ENCODE measurements at regions not wholly inside any gene's neighbourhood (a gene's known extent, or its start where the extent isn't known, plus 50 kb on each side); places are given as distances from the start of the nearest gene placed in this dataset.
"Not testable (repeated sequence)": the region's sequence is repeated elsewhere in the genome, so short reads cannot be mapped to it uniquely, and the experiment has no call there.

DNA sequence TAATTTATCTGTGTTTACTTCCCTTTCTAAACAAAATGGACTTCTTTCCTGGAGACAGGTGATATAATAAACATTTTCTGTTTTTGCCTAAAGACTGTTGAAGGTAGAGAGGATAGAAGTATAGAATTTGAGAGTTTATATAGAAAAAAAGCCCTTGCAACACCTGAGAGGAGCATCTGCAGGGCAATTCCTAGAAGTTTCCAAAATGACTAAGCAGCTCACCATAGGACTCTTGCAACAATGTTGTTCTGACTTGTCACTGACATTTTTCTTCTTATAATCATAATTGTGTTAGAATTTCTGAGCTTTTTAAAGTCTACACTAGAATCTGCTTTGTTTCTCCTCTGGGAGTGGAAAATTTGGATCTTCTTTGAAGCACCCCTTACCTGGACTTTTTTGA is 216.8 kb downstream of the TUSC1 start:
- Histone ChIP-seq H3K36me3 (replicated peaks in 1 of 2; ENCODE audit: control insufficient read depth in 1 of 2, insufficient read depth in 2 of 2, low read length in 1 of 2) (no peaks in the 10 kb centered on the region), H4K20me1 (ENCODE audit: insufficient read depth) (no peaks in the 10 kb centered on the region), H3K27me3 (ENCODE audit: insufficient read depth) (no peaks in the 10 kb centered on the region), H3K79me2 (ENCODE audit: insufficient read depth) (no peaks in the 10 kb centered on the region), H3K9ac (no peak overlapping the region), H3F3A (replicated peaks; ENCODE audit: insufficient read depth) (no peaks in the 10 kb centered on the region), H3K4me3 (ENCODE audit: low read depth in 2 of 2, low read length in 1 of 2) (no peak overlapping the region), H3K4me2 (no peak overlapping the region), H2AFZ (ENCODE audit: low read depth) (no peak overlapping the region), H3K27ac (ENCODE audit: low read depth in 2 of 2, low read length in 1 of 2) (no peak overlapping the region), H3K9me2 (no peaks in the 10 kb centered on the region), H3K4me1 (ENCODE audit: control insufficient read depth in 1 of 2, insufficient read depth in 2 of 2, low read depth in 1 of 2, low read length in 1 of 2) (no peaks in the 10 kb centered on the region), H3K9me3 (no peaks in the 10 kb centered on the region)
- ChIA-PET CTCF (interaction anchor here (0.6 kb wide), 1 partner anchor 132 kb away, joined by 3 read pairs; no protein-coding TSS in a partner anchor), POLR2A (no interaction called here)
- TF ChIP-seq FOXM1 (IDR thresholded peaks at IDR 0.05; ENCODE audit: low read depth), result no peak
- TF ChIP-seq, protein P1, sequence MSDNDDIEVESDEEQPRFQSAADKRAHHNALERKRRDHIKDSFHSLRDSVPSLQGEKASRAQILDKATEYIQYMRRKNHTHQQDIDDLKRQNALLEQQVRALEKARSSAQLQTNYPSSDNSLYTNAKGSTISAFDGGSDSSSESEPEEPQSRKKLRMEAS (IDR thresholded peaks at IDR 0.05; ENCODE audit: low read depth), result no peak
- TF ChIP-seq SMC3 (IDR thresholded peaks at IDR 0.05; ENCODE audit: low read depth, low read length), result no peak
- TF ChIP-seq EP300 (IDR thresholded peaks at IDR 0.05; ENCODE audit: borderline replicate concordance in 1 of 2, low read depth in 1 of 2, low read length in 1 of 2), result no peak
- TF ChIP-seq, protein P2, sequence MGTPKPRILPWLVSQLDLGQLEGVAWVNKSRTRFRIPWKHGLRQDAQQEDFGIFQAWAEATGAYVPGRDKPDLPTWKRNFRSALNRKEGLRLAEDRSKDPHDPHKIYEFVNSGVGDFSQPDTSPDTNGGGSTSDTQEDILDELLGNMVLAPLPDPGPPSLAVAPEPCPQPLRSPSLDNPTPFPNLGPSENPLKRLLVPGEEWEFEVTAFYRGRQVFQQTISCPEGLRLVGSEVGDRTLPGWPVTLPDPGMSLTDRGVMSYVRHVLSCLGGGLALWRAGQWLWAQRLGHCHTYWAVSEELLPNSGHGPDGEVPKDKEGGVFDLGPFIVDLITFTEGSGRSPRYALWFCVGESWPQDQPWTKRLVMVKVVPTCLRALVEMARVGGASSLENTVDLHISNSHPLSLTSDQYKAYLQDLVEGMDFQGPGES (IDR thresholded peaks at IDR 0.05; ENCODE audit: low read depth, low read length), result no peak
- no peak for TF ChIP-seq GABPA (IDR thresholded peaks at IDR 0.05; ENCODE audit: low read depth)
- TF ChIP-seq TCF12 (IDR thresholded peaks at IDR 0.05), result no peak
- no peak for TF ChIP-seq POLR2AphosphoS5 (IDR thresholded peaks at IDR 0.05; ENCODE audit: low read depth, low read length)
- TF ChIP-seq TAF1 (IDR thresholded peaks at IDR 0.05; ENCODE audit: borderline replicate concordance, low read depth, low read length), result no peak
- no peak for TF ChIP-seq YY1 (IDR thresholded peaks at IDR 0.05; ENCODE audit: low read depth)
- no peak for DNase-seq

DNA sequence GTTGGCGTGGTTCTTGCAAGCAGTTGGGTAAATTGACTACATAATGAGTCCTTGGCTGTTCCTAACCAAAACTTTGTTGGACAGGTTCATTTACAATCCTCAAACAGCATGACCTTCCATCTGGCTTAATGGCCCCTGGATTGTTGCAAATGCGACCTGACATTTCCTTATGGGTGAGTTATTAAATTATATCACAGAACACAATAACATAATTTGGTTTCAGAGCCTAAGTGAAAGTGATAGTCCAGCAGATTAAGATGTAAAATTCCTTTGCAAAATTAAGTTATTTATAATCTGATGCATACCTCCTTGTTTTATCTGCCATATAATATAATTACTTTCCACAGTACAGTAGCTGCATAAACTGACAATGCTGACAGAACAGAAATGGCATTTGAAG is 224.4 kb downstream of the TUSC1 start:
- Histone ChIP-seq H2AFZ (ENCODE audit: low read depth) (no peak overlapping the region), H3K9me2 (no peaks in the 10 kb centered on the region), H3K27me3 (ENCODE audit: insufficient read depth) (no peaks in the 10 kb centered on the region), H3K36me3 (replicated peaks in 1 of 2; ENCODE audit: control insufficient read depth in 1 of 2, insufficient read depth in 2 of 2, low read length in 1 of 2) (no peaks in the 10 kb centered on the region), H4K20me1 (ENCODE audit: insufficient read depth) (no peaks in the 10 kb centered on the region), H3F3A (replicated peaks; ENCODE audit: insufficient read depth) (no peaks in the 10 kb centered on the region), H3K4me2 (no peak overlapping the region), H3K9me3 (no peaks in the 10 kb centered on the region), H3K4me1 (ENCODE audit: control insufficient read depth in 1 of 2, insufficient read depth in 2 of 2, low read depth in 1 of 2, low read length in 1 of 2) (no peaks in the 10 kb centered on the region; a peak in 1 of 4 replicates), H3K9ac (no peak overlapping the region), H3K79me2 (ENCODE audit: insufficient read depth) (no peaks in the 10 kb centered on the region), H3K27ac (ENCODE audit: low read depth in 2 of 2, low read length in 1 of 2) (no peak overlapping the region), H3K4me3 (ENCODE audit: low read depth in 2 of 2, low read length in 1 of 2) (no peak overlapping the region)
- ChIA-PET POLR2A (no interaction called here), CTCF (no interaction called here)
- 5% methylated on average over 2 of the region's 2 CpGs for WGBS (ENCODE audit: low lambda C conversion rate)
- DNase-seq, result peak; percentile 6
- TF ChIP-seq FOXJ3 (CRISPR knock-in tag; IDR thresholded peaks at IDR 0.05) (no peak), RCOR1 (IDR thresholded peaks at IDR 0.05; ENCODE audit: low read length) (peak; percentile 87), TEAD4 (IDR thresholded peaks at IDR 0.05; ENCODE audit: borderline replicate concordance, insufficient read depth) (peak; percentile 43; the same call in 1 of the 2 replicates)

DNA sequence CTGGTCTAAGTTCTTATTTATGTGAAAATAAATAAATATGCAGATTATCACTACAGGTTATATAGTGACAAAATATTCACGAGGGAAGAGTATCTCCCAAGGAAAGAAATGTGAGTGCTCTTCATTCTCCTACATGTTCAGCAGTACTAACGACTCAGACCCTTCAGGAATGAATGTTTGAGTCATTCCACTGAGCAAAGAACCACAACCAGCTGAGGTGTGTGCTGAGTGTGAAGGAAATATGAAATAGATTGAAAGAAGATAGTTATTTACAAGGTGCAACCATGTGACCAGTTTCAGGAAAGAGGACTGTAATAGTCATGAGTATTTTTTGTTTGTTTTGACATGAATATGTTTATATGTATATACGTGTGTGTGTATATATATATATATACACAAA is 228.7 kb downstream of the TUSC1 start:
- Histone ChIP-seq H2AFZ (ENCODE audit: low read depth) (no peak overlapping the region), H3K9me3 (0 out of 2 replicates have a peak, but pooled peaks cover 4% of the 10 kb centered on the region), H4K20me1 (ENCODE audit: insufficient read depth) (no peaks in the 10 kb centered on the region), H3K9ac (no peak overlapping the region), H3K4me1 (ENCODE audit: control insufficient read depth in 1 of 2, insufficient read depth in 2 of 2, low read depth in 1 of 2, low read length in 1 of 2) (no peaks in the 10 kb centered on the region; a peak in 1 of 4 replicates), H3K79me2 (ENCODE audit: insufficient read depth) (no peaks in the 10 kb centered on the region), H3K9me2 (no peaks in the 10 kb centered on the region), H3K4me3 (ENCODE audit: low read depth in 2 of 2, low read length in 1 of 2) (no peak overlapping the region), H3F3A (replicated peaks; ENCODE audit: insufficient read depth) (no peaks in the 10 kb centered on the region), H3K36me3 (replicated peaks in 1 of 2; ENCODE audit: control insufficient read depth in 1 of 2, insufficient read depth in 2 of 2, low read length in 1 of 2) (no peaks in the 10 kb centered on the region), H3K4me2 (no peak overlapping the region), H3K27me3 (ENCODE audit: insufficient read depth) (no peaks in the 10 kb centered on the region), H3K27ac (ENCODE audit: low read depth in 2 of 2, low read length in 1 of 2) (no peak overlapping the region)
- ChIA-PET CTCF (no interaction called here), POLR2A (no interaction called here)
- no peak for DNase-seq
- no peak for TF ChIP-seq TEAD4 (IDR thresholded peaks at IDR 0.05; ENCODE audit: borderline replicate concordance, insufficient read depth)
- TF ChIP-seq CHD2 (IDR thresholded peaks at IDR 0.05; ENCODE audit: low read length, partially characterized antibody), result no peak
- TF ChIP-seq NRF1 (IDR thresholded peaks at IDR 0.05; ENCODE audit: low read depth, low read length), result no peak
- TF ChIP-seq ELF1 (IDR thresholded peaks at IDR 0.05), result no peak
- WGBS (ENCODE audit: low lambda C conversion rate), result 4% methylated on average over 3 of the region's 3 CpGs

DNA sequence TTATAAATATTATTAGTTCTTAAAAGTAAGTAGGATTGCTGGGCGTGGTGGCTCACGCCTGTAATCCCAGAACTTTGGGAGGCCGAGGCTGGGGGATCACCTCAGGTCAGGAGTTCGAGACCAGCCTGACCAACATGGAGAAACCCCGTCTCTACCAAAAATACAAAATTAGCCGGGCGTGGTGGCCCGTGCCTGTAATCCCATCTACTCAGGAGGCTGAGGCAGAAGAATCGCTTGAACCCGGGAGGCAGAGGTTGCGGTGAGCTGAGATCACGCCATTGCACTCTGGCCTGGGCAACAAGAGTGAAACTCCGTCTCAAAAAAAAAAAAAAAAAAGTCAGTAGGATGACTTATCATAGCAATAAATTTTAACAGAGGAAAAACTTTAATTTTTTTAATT is 232.5 kb downstream of the TUSC1 start:
- H3K9me3 ChIP-seq; H3K79me2 ChIP-seq (ENCODE audit: insufficient read depth); H3K27ac ChIP-seq (ENCODE audit: low read depth in 2 of 2, low read length in 1 of 2); CTCF ChIA-PET; POLR2A ChIA-PET; H3K36me3 ChIP-seq (replicated peaks in 1 of 2; ENCODE audit: control insufficient read depth in 1 of 2, insufficient read depth in 2 of 2, low read length in 1 of 2); H3K9ac ChIP-seq; H3K4me2 ChIP-seq; H3K4me3 ChIP-seq (ENCODE audit: low read depth in 2 of 2, low read length in 1 of 2); DNase-seq; H4K20me1 ChIP-seq (ENCODE audit: insufficient read depth); H2AFZ ChIP-seq (ENCODE audit: low read depth); H3F3A ChIP-seq (replicated peaks; ENCODE audit: insufficient read depth); H3K4me1 ChIP-seq (ENCODE audit: control insufficient read depth in 1 of 2, insufficient read depth in 2 of 2, low read depth in 1 of 2, low read length in 1 of 2); H3K9me2 ChIP-seq; H3K27me3 ChIP-seq (ENCODE audit: insufficient read depth): not testable (repeated sequence)
- WGBS (ENCODE audit: low lambda C conversion rate), result 47% methylated on average over 13 of the region's 13 CpGs
